ENCODE measurements at regions not wholly inside any gene's neighbourhood (a gene's known extent, or its start where the extent isn't known, plus 50 kb on each side); places are given as distances from the start of the nearest gene placed in this dataset.

DNA sequence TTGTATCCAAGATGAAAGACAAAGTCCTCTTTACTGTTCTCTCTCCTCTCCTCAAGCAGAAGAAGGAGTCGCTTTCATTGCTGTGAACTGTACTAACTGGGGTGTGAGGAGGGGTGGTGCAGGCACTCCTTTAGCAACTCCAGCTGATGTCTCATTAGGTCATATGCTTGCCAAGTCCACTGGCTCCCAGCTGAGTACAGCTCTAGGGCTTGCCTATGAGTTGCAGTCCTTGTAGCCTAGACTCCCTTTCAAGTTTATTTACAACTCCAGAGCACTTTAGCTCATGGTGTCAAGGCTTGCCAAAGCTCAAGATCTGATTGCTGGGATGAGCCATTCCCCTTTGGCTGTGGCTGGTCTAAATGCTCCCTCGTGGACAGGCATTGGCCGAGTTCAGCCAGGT is 55.1 kb upstream of the PDGFD start:
- Histone ChIP-seq H3K36me3 (no peaks in the 10 kb centered on the region), H3K4me1 (no peaks in the 10 kb centered on the region), H3K4me3 (no peak overlapping the region), H3K27me3 (no peaks in the 10 kb centered on the region), H3K27ac (no peak overlapping the region), H3K9me3 (peaks cover 0 to 6% (median 1%) of the 10 kb centered on the region in 4 donors)
- no peak for DNase-seq
- 66 to 91% (median 83%) methylated on average over 3 of the region's 3 CpGs for WGBS, 5 donors
- intact Hi-C loops (cut with DNase I; ENCODE audit: low total_unique reads), result no loop called here
- TF ChIP-seq POLR2AphosphoS5 (IDR thresholded peaks at IDR 0.05), result no peak
- TF ChIP-seq, protein P1, sequence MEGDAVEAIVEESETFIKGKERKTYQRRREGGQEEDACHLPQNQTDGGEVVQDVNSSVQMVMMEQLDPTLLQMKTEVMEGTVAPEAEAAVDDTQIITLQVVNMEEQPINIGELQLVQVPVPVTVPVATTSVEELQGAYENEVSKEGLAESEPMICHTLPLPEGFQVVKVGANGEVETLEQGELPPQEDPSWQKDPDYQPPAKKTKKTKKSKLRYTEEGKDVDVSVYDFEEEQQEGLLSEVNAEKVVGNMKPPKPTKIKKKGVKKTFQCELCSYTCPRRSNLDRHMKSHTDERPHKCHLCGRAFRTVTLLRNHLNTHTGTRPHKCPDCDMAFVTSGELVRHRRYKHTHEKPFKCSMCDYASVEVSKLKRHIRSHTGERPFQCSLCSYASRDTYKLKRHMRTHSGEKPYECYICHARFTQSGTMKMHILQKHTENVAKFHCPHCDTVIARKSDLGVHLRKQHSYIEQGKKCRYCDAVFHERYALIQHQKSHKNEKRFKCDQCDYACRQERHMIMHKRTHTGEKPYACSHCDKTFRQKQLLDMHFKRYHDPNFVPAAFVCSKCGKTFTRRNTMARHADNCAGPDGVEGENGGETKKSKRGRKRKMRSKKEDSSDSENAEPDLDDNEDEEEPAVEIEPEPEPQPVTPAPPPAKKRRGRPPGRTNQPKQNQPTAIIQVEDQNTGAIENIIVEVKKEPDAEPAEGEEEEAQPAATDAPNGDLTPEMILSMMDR (IDR thresholded peaks at IDR 0.05), result no peak
- TF ChIP-seq EP300 (IDR thresholded peaks at IDR 0.05), result no peak
- no peak for TF ChIP-seq POLR2A (IDR thresholded peaks at IDR 0.05)

DNA sequence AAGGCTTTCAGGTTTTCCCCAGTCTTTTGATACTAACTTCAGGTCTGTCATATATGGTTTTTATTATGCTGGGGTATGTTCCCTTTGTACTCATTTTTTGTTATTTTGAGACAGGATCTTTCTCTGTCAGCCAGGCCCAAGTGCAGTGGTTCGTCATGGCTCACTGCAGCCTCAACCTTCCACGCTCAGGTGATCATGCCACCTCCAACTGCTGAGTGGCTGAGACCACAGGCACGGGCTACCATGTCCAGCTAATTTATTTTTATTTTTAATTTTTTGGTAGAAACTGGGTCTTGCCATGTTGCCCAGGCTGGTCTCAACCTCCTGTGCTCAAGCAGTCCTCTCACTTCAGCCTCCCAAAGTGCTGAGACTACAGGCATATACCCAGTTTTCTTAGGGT is 50.6 kb upstream of the PDGFD start:
- WGBS, 5 donors, result 75 to 89% (median 84%) methylated on average over 3 of the region's 3 CpGs
- TF ChIP-seq POLR2A (IDR thresholded peaks at IDR 0.05) (no peak), EP300 (IDR thresholded peaks at IDR 0.05) (no peak)
- TF ChIP-seq, protein P1 (IDR thresholded peaks at IDR 0.05), result no peak
- DNase-seq, result no peak
- no peaks in the 10 kb centered on the region for H3K27me3 ChIP-seq
- no peaks in the 10 kb centered on the region for H3K4me1 ChIP-seq
- no peak overlapping the region for H3K27ac ChIP-seq
- peaks cover 0 to 6% (median 4%) of the 10 kb centered on the region in 4 donors for H3K9me3 ChIP-seq
- no peak overlapping the region for H3K4me3 ChIP-seq
- no peaks in the 10 kb centered on the region for H3K36me3 ChIP-seq
- intact Hi-C loops (cut with DNase I; ENCODE audit: low total_unique reads), result no loop called here

Small RNAs in the stretch of these regions (small RNA-seq; reads per million reads assigned to genes)
- 0 reads per million in 4 donors for gene AP001485.1
- 0 reads per million in 4 donors for gene MIR7641-1

All from stomach (tissue), 8 donors.